ENCODE measurements at regions not wholly inside any gene's neighbourhood (a gene's known extent, or its start where the extent isn't known, plus 50 kb on each side); places are given as distances from the start of the nearest gene placed in this dataset.

DNA sequence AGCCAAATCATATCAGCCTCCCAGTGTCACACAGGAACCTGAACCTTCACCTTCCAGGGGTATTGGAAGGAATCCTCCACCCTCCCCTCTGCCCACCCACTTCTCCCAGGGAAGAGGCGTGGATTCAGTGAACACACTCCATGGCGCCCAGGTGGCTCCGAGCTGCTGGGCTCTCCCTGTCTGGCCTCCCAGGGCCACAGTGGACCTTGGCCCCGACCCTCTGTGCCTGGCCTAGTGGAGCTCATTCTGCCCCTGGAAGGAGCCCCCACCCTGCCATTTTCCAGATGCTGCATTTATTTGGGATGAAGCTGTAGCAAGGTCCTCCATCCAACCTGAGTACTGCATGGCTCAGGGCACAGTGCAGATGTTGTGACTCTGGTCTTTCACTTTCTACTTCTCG, 1340.1 kb downstream of the TBC1D22A start:
- intact Hi-C loops (cut with DNase I): no loop called here
- 84 to 90% (median 87%) methylated on average over 5 of the region's 5 CpGs for WGBS, 3 donors
- H3K27me3 ChIP-seq: no peaks in the 10 kb centered on the region
- TF ChIP-seq, protein P1, sequence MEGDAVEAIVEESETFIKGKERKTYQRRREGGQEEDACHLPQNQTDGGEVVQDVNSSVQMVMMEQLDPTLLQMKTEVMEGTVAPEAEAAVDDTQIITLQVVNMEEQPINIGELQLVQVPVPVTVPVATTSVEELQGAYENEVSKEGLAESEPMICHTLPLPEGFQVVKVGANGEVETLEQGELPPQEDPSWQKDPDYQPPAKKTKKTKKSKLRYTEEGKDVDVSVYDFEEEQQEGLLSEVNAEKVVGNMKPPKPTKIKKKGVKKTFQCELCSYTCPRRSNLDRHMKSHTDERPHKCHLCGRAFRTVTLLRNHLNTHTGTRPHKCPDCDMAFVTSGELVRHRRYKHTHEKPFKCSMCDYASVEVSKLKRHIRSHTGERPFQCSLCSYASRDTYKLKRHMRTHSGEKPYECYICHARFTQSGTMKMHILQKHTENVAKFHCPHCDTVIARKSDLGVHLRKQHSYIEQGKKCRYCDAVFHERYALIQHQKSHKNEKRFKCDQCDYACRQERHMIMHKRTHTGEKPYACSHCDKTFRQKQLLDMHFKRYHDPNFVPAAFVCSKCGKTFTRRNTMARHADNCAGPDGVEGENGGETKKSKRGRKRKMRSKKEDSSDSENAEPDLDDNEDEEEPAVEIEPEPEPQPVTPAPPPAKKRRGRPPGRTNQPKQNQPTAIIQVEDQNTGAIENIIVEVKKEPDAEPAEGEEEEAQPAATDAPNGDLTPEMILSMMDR (IDR thresholded peaks at IDR 0.05): no peak
- no peak for TF ChIP-seq POLR2A (IDR thresholded peaks at IDR 0.05)
- TF ChIP-seq EP300 (IDR thresholded peaks at IDR 0.05): no peak
- no peaks in the 10 kb centered on the region for H3K9me3 ChIP-seq
- H3K4me3 ChIP-seq: no peak overlapping the region
- H3K4me1 ChIP-seq (ENCODE audit: insufficient read depth): no peaks in the 10 kb centered on the region
- no peak for DNase-seq
- no peaks in the 10 kb centered on the region for H3K36me3 ChIP-seq
- no peak overlapping the region for H3K27ac ChIP-seq

GRCh38 chr22:48101704-48102103, 1339.3 kb downstream of the TBC1D22A start:
- Histone ChIP-seq H3K4me3 (no peak overlapping the region), H3K36me3 (no peaks in the 10 kb centered on the region), H3K27ac (no peak overlapping the region), H3K4me1 (ENCODE audit: insufficient read depth) (no peaks in the 10 kb centered on the region), H3K27me3 (no peaks in the 10 kb centered on the region), H3K9me3 (no peaks in the 10 kb centered on the region)
- intact Hi-C loops (cut with DNase I): no loop called here
- 93 to 95% (median 94%) methylated on average over 8 of the region's 8 CpGs for WGBS, 3 donors
- DNase-seq: no peak
- TF ChIP-seq EP300 (IDR thresholded peaks at IDR 0.05): no peak
- TF ChIP-seq, protein P1 (IDR thresholded peaks at IDR 0.05): no peak
- no peak for TF ChIP-seq POLR2A (IDR thresholded peaks at IDR 0.05)

- DNase-seq: no peak
- Histone ChIP-seq H3K27me3 (no peaks in the 10 kb centered on the region), H3K27ac (no peak overlapping the region), H3K4me3 (no peak overlapping the region), H3K36me3 (no peaks in the 10 kb centered on the region), H3K9me3 (no peaks in the 10 kb centered on the region), H3K4me1 (ENCODE audit: insufficient read depth) (no peaks in the 10 kb centered on the region)
- intact Hi-C loops (cut with DNase I): no loop called here
- TF ChIP-seq EP300 (IDR thresholded peaks at IDR 0.05) (no peak), POLR2A (IDR thresholded peaks at IDR 0.05) (no peak)
- TF ChIP-seq, protein P1 (IDR thresholded peaks at IDR 0.05): no peak
- WGBS, 3 donors: 89 to 92% (median 92%) methylated on average over 14 of the region's 14 CpGs
These were observed 1338.4 kb downstream of the TBC1D22A start for GRCh38 chr22:48100685-48101417.

GRCh38 chr22:48099671-48100070, 1337.2 kb downstream of the TBC1D22A start:
- intact Hi-C loops (cut with DNase I): no loop called here
- 76 to 84% (median 78%) methylated on average over 9 of the region's 9 CpGs for WGBS, 3 donors
- H3K27me3 ChIP-seq: no peaks in the 10 kb centered on the region

More at GRCh38 chr22:48099671-48100070, 1337.2 kb downstream of the TBC1D22A start:
- H3K9me3 ChIP-seq: no peaks in the 10 kb centered on the region
- no peaks in the 10 kb centered on the region for H3K36me3 ChIP-seq
- DNase-seq: no peak
- H3K4me1 ChIP-seq (ENCODE audit: insufficient read depth): no peaks in the 10 kb centered on the region
- TF ChIP-seq, protein P1 (IDR thresholded peaks at IDR 0.05): no peak
- TF ChIP-seq POLR2A (IDR thresholded peaks at IDR 0.05) (no peak), EP300 (IDR thresholded peaks at IDR 0.05) (no peak)
- no peak overlapping the region for H3K27ac ChIP-seq
- H3K4me3 ChIP-seq: no peak overlapping the region
